Calu3 (cell line): ENCODE measurements at regions not wholly inside any gene's neighbourhood (a gene's known extent, or its start where the extent isn't known, plus 50 kb on each side); places are given as distances from the start of the nearest gene placed in this dataset.

Experiments used
- BruUV-seq: library from RNA; stranded (reverse); fragments of 400-500 nt; replicated peaks from 2 replicates; lab custom pipeline; 2021; lab: Mats Ljungman, UMichigan
- CTCF ChIA-PET: fragments of 300-600 bp; sonication (Branson Sonifier 250); formaldehyde crosslinking; loops from one replicate; lab custom pipeline; 2022; ENCODE audit warnings: antibody characterized with exemption; lab: Charles Lee
- DNase-seq: peaks from one replicate; pipeline ENCODE4 v3.0.0; 2022
- H3K27ac Mint-ChIP-seq: one replicate; pipeline ENCODE4 v1.8.0; 2022; ENCODE audit warnings: mixed read lengths; ENCODE audit not compliant: unreplicated experiment
- H3K27me3 Mint-ChIP-seq: one replicate; pipeline ENCODE4 v1.8.0; 2022; ENCODE audit warnings: mixed read lengths; ENCODE audit not compliant: unreplicated experiment
- H3K36me3 Mint-ChIP-seq: one replicate; pipeline ENCODE4 v1.8.0; 2022; ENCODE audit warnings: mild to moderate bottlenecking, moderate library complexity, mixed read lengths; ENCODE audit not compliant: insufficient read depth, unreplicated experiment
- H3K4me1 Mint-ChIP-seq: one replicate; pipeline ENCODE4 v1.8.0; 2022; ENCODE audit warnings: mild to moderate bottlenecking, low read depth, mixed read lengths; ENCODE audit not compliant: unreplicated experiment
- H3K4me3 Mint-ChIP-seq: one replicate; pipeline ENCODE4 v1.8.0; 2022; ENCODE audit warnings: mild to moderate bottlenecking, low read depth, moderate library complexity, mixed read lengths; ENCODE audit not compliant: unreplicated experiment
- H3K9me3 Mint-ChIP-seq: one replicate; pipeline ENCODE4 v1.8.0; 2022; ENCODE audit warnings: low read depth, mixed read lengths; ENCODE audit not compliant: unreplicated experiment
- intact Hi-C: fragments of 100-400 bp; cut with micrococcal nuclease; formaldehyde crosslinking; loops from one replicate; pipeline ENCODE4 v1.10.0; 2022; ENCODE audit not compliant: unreplicated experiment
- TF ChIP-seq, protein P1 (sequence below): fragments of 200-600 bp; IDR thresholded peaks from one replicate; pipeline ENCODE4 v1.8.0; 2022; ENCODE audit warnings: antibody characterized with exemption; ENCODE audit not compliant: unreplicated experiment

DNA sequence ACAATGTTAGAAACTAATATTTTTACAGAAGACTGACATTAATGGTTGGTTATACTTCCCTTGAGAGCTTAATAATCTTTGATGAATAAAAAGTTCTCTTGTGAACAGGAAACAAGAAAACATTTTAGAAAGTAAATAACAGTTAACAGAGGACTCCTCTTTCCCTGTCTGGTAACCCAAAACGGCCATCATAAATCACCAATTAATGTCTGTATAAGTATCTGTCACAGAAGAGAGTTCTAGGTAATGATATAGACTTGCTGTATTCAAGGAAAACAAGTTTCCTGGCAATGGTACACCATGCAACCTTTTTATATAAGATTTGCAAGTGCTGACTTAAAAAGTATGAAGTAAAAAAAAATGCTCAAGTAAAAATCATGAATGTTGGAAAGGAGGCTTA is 426.7 kb downstream of the SOX2 start:
- Mint-ChIP-seq H3K4me3 (no peak overlapping the region), H3K9me3 (no peaks in the 10 kb centered on the region), H3K27me3 (no peaks in the 10 kb centered on the region), H3K36me3 (no peaks in the 10 kb centered on the region), H3K4me1 (no peaks in the 10 kb centered on the region), H3K27ac (no peak overlapping the region)
- intact Hi-C loops, result no loop called here
- TF ChIP-seq, protein P1, sequence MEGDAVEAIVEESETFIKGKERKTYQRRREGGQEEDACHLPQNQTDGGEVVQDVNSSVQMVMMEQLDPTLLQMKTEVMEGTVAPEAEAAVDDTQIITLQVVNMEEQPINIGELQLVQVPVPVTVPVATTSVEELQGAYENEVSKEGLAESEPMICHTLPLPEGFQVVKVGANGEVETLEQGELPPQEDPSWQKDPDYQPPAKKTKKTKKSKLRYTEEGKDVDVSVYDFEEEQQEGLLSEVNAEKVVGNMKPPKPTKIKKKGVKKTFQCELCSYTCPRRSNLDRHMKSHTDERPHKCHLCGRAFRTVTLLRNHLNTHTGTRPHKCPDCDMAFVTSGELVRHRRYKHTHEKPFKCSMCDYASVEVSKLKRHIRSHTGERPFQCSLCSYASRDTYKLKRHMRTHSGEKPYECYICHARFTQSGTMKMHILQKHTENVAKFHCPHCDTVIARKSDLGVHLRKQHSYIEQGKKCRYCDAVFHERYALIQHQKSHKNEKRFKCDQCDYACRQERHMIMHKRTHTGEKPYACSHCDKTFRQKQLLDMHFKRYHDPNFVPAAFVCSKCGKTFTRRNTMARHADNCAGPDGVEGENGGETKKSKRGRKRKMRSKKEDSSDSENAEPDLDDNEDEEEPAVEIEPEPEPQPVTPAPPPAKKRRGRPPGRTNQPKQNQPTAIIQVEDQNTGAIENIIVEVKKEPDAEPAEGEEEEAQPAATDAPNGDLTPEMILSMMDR, result no peak
- BruUV-seq, result no TSS peak
- DNase-seq, result no peak
- CTCF ChIA-PET, result no interaction called here

DNA sequence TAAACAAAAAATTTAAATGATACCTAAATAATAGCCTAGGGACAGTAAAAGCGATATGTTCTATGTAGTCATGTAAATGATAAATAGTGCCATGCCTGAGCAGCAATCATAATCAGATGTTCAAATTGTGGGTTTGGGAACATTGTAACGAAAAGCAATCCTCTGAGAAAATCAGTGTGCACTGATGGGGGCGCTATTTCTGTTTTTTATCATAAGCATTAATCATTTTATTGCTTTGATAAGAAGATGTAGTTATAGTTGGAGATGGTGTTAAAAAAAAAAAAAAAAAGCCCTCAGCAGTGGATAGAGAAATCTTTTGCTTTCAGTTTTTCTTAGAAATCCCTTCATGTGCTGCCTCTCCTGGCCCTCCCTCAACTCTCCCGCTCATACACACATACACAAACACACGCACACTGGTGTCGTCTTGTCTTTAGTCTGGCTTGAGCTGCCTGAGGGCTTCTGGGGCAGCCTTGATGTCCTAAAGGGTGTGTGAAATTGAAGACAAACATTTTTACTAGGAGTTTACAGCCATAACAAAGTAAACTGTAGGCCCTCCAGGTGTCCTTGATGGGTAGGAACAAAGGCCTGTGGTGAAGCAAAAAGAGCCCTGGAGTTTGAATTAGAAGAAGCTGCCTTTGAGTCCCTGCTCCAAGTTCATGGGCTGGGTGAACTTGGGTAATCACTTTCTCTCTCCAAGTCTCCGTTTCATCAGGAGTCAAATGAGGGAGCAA is 428.1 kb downstream of the SOX2 start:
- Mint-ChIP-seq H3K36me3 (no peaks in the 10 kb centered on the region), H3K27ac (no peak overlapping the region), H3K4me1 (no peaks in the 10 kb centered on the region), H3K9me3 (no peaks in the 10 kb centered on the region), H3K4me3 (no peak overlapping the region), H3K27me3 (no peaks in the 10 kb centered on the region)
- intact Hi-C loops, result no loop called here
- TF ChIP-seq, protein P1, result peak; percentile 27
- CTCF ChIA-PET, result no interaction called here
- BruUV-seq, result no TSS peak
- no peak for DNase-seq

DNA sequence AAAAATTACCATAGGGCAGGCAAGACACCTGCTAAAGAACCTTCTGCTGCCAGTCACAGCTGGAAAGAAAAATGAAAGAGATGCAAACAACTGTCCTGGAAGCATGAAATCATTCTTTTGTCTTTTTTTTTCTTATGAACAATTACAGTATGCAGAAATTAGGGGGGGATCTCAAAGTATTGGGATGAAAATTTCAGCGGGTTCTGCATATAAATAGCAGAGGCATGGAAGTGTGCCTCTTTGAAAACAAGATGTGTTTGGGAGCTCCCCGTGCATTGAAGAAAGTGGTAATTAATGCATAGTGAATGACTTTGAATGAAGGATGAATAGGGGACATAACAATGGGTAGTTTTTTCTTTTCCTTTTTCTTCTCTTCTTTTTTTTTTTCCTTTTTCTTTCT is 431.2 kb downstream of the SOX2 start:
- Mint-ChIP-seq H3K9me3 (no peaks in the 10 kb centered on the region), H3K4me3 (no peak overlapping the region), H3K27ac (no peak overlapping the region), H3K27me3 (no peaks in the 10 kb centered on the region), H3K4me1 (no peaks in the 10 kb centered on the region), H3K36me3 (no peaks in the 10 kb centered on the region)
- BruUV-seq, result no TSS peak
- TF ChIP-seq, protein P1, result no peak
- no peak for DNase-seq
- intact Hi-C loops, result no loop called here
- CTCF ChIA-PET, result interaction anchor here (0.8 kb wide), 1 partner anchor 23 kb away, joined by 4 read pairs; no protein-coding TSS in a partner anchor

DNA sequence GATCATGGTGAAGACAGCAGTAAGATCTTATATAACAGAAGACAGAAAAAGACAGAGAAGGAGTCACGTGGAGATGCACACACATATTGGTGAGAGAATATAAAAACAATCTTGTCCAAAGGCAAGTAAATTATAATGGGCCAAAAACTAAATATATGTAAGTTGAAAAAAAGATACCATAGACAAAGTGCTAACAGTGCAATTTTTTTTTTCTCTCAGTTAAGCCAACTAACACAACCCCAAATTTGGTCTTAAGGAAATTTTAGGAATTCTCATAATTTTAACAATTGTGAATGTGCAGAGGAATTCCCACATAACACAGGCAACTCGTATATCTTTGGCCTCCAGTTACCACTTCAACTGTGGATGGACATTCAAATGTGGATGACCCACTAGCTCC is 432.2 kb downstream of the SOX2 start:
- CTCF ChIA-PET, result interaction anchor here (0.7 to 0.8 kb wide), 2 partner anchors 22 to 75 kb away, joined by 3 to 4 read pairs; no protein-coding TSS in a partner anchor
- no peaks in the 10 kb centered on the region for H3K27me3 Mint-ChIP-seq
- DNase-seq, result no peak
- H3K4me3 Mint-ChIP-seq, result no peak overlapping the region
- no peaks in the 10 kb centered on the region for H3K36me3 Mint-ChIP-seq
- no TSS peak for BruUV-seq
- TF ChIP-seq, protein P1, result no peak
- H3K9me3 Mint-ChIP-seq, result no peaks in the 10 kb centered on the region
- no peaks in the 10 kb centered on the region for H3K4me1 Mint-ChIP-seq
- no peak overlapping the region for H3K27ac Mint-ChIP-seq
- intact Hi-C loops, result no loop called here
